Panc1 (cell line): ENCODE measurements at regions not wholly inside any gene's neighbourhood (a gene's known extent, or its start where the extent isn't known, plus 50 kb on each side); places are given as distances from the start of the nearest gene placed in this dataset.
"Not testable (repeated sequence)": the region's sequence is repeated elsewhere in the genome, so short reads cannot be mapped to it uniquely, and the experiment has no call there.

ENCODE experiments used
- ATAC-seq: fragments of 200-7000 bp; cut with Tn5 transposase; 2 replicates; pipeline ENCODE4 v1.9.1; 2020; ENCODE audit warnings: mild to moderate bottlenecking, moderate library complexity
- BruUV-seq: library from RNA; stranded (reverse); fragments of 400-500 nt; replicated peaks from 2 replicates; lab custom pipeline; 2021; lab: Mats Ljungman, UMichigan
- CTCF ChIA-PET: fragments of 300-600 bp; sonication (Branson Sonifier 250); formaldehyde crosslinking; loops from one replicate; lab custom pipeline; 2022; ENCODE audit warnings: antibody characterized with exemption; lab: Charles Lee
- POLR2A ChIA-PET: fragments of 300-600 bp; sonication (Branson Sonifier 250); formaldehyde crosslinking; loops from one replicate; lab custom pipeline; 2022; ENCODE audit warnings: antibody characterized with exemption; lab: Charles Lee
- DNase-seq: peaks from one replicate; pipeline ENCODE4 v3.0.0-alpha.2; 2010; ENCODE audit warnings: low read depth, low spot score
- H3K27ac ChIP-seq: 2 replicates; pipeline ENCODE4 v1.5.1; 2011; ENCODE audit warnings: mild to moderate bottlenecking, low read length, inconsistent platforms
- H3K27me3 ChIP-seq: fragments of 200-500 bp; sonication (Bioruptor generic); 2 replicates; pipeline ENCODE4 v1.6.0; 2014; ENCODE audit warnings: low read length, inconsistent platforms; ENCODE audit not compliant: control insufficient read depth, insufficient read depth
- H3K36me3 ChIP-seq: fragments of 200-500 bp; sonication (Bioruptor generic); 2 replicates; pipeline ENCODE4 v1.5.1; 2014; ENCODE audit warnings: inconsistent platforms, mild to moderate bottlenecking, low read length, moderate library complexity; ENCODE audit not compliant: control insufficient read depth, insufficient read depth
- H3K4me1 ChIP-seq: 2 replicates; pipeline ENCODE4 v1.5.1; 2011; ENCODE audit warnings: inconsistent platforms, mild to moderate bottlenecking, low read length, moderate library complexity; ENCODE audit not compliant: control insufficient read depth, insufficient read depth
- H3K4me3 ChIP-seq, 2 experiments: 2 replicates each; pipeline ENCODE4 v1.5.1; 2011 to 2012; ENCODE audit warnings: low read depth in 2 of 2, low read length in 2 of 2, mild to moderate bottlenecking in 2 of 2, inconsistent platforms in 1 of 2, moderate library complexity in 1 of 2
- H3K9me3 ChIP-seq: fragments of 200-500 bp; sonication (Bioruptor generic); 2 replicates; pipeline ENCODE4 v1.5.1; 2014; ENCODE audit warnings: low read depth, mild to moderate bottlenecking, inconsistent platforms, low read length, moderate library complexity; ENCODE audit not compliant: control insufficient read depth, insufficient read depth
- CTCF ChIP-seq: fragments of 450-650 bp; IDR thresholded peaks from 2 replicates; pipeline ENCODE4 v1.5.1; 2017; ENCODE audit warnings: mild to moderate bottlenecking
- POLR2AphosphoS5 ChIP-seq: IDR thresholded peaks from 2 replicates; pipeline ENCODE4 v1.6.1; 2012; ENCODE audit warnings: mild to moderate bottlenecking, low read depth, low read length, moderate library complexity
- REST ChIP-seq, 2 experiments: IDR thresholded peaks; 2 replicates each; pipeline ENCODE4 v1.6.1; 2011 to 2012; ENCODE audit warnings: low read depth in 2 of 2, control low read depth in 1 of 2, low read length in 1 of 2, mild to moderate bottlenecking in 1 of 2, moderate library complexity in 1 of 2; ENCODE audit not compliant: insufficient read depth in 1 of 2
- SIN3A ChIP-seq: IDR thresholded peaks from 2 replicates; pipeline ENCODE4 v1.6.1; 2012; ENCODE audit warnings: low read depth, mild to moderate bottlenecking, low read length, moderate library complexity, borderline replicate concordance; ENCODE audit not compliant: insufficient read depth
- TCF7L2 ChIP-seq: IDR thresholded peaks from 2 replicates; pipeline ENCODE4 v1.6.1; 2011; ENCODE audit warnings: mild to moderate bottlenecking, low read depth, low read length, inconsistent platforms
- in situ Hi-C: cut with HindIII; loops from 2 replicates; pipeline ENCODE4 v1.10.0; 2016; ENCODE audit warnings: low sequenced_read_pairs, low pct_unique_long_range_greater_than_20kb
- intact Hi-C: fragments of 100-400 bp; cut with micrococcal nuclease; formaldehyde crosslinking; loops from one replicate; pipeline ENCODE4 v1.10.0; 2022; ENCODE audit not compliant: unreplicated experiment

GRCh38 chr10:9172276-9172675 lies 1117.8 kb downstream of the GATA3 start:
- TF ChIP-seq POLR2AphosphoS5 (no peak), TCF7L2 (no peak), SIN3A (no peak), CTCF (no peak), REST (IDR thresholded peaks at IDR 0.05; ENCODE audit: insufficient read depth in 1 of 2, low read depth in 2 of 2, low read length in 1 of 2) (no peak)
- no peak overlapping the region for H3K4me3 ChIP-seq
- no peak for DNase-seq
- in situ Hi-C loops (no loop called here), intact Hi-C loops (no loop called here)
- no peaks in the 10 kb centered on the region for H3K9me3 ChIP-seq
- no peak for ATAC-seq
- no peaks in the 10 kb centered on the region for H3K27me3 ChIP-seq
- no peaks in the 10 kb centered on the region for H3K4me1 ChIP-seq
- ChIA-PET POLR2A (no interaction called here), CTCF (no interaction called here)
- BruUV-seq, result no TSS peak
- H3K27ac ChIP-seq, result no peak overlapping the region
- H3K36me3 ChIP-seq, result no peaks in the 10 kb centered on the region

GRCh38 chr10:9175200-9175599 lies 1120.7 kb downstream of the GATA3 start:
- intact Hi-C loops (no loop called here), in situ Hi-C loops (no loop called here)
- H3K27ac ChIP-seq, result no peak overlapping the region
- H3K27me3 ChIP-seq, result no peaks in the 10 kb centered on the region
- BruUV-seq, result no TSS peak
- H3K4me1 ChIP-seq, result no peaks in the 10 kb centered on the region
- H3K36me3 ChIP-seq, result no peaks in the 10 kb centered on the region
- DNase-seq (no peak), ATAC-seq (no peak)
- H3K4me3 ChIP-seq, result no peak overlapping the region
- H3K9me3 ChIP-seq, result no peaks in the 10 kb centered on the region
- POLR2A ChIA-PET, result no interaction called here
- TF ChIP-seq REST (IDR thresholded peaks at IDR 0.05; ENCODE audit: insufficient read depth in 1 of 2, low read depth in 2 of 2, low read length in 1 of 2), result no peak
- no peak for TF ChIP-seq SIN3A
- TF ChIP-seq TCF7L2, result no peak
- no peak for TF ChIP-seq CTCF
- no peak for TF ChIP-seq POLR2AphosphoS5
- CTCF ChIA-PET, result no interaction called here

GRCh38 chr10:9183197-9183880 lies 1128.9 kb downstream of the GATA3 start:
- CTCF ChIA-PET, ATAC-seq, H3K27ac ChIP-seq, in situ Hi-C loops, intact Hi-C loops, H3K36me3 ChIP-seq, H3K4me1 ChIP-seq, H3K9me3 ChIP-seq, BruUV-seq, H3K27me3 ChIP-seq, H3K4me3 ChIP-seq, POLR2A ChIA-PET, DNase-seq: not testable (repeated sequence)
